Coronary artery (tissue), 2 donors: ENCODE measurements at regions not wholly inside any gene's neighbourhood (a gene's known extent, or its start where the extent isn't known, plus 50 kb on each side); places are given as distances from the start of the nearest gene placed in this dataset.

ENCODE experiments used
- DNase-seq: peaks from one replicate; pipeline ENCODE4 v3.0.0-alpha.2; 2017; ENCODE audit warnings: low spot score
- H3K27ac ChIP-seq, 2 donors: fragments of 200-600 bp; sonication (generic); one replicate each; pipeline ENCODE4 v1.5.1; 2016 to 2019
- H3K4me3 ChIP-seq: fragments of 200-600 bp; sonication (generic); 2 replicates; pipeline ENCODE4 v1.5.1; 2016; ENCODE audit warnings: mild to moderate bottlenecking, moderate library complexity
- TF ChIP-seq, protein P1 (sequence below): fragments of 200-600 bp; sonication (generic); IDR thresholded peaks from one replicate; pipeline ENCODE4 v1.5.1; 2019; ENCODE audit warnings: antibody characterized with exemption

DNA sequence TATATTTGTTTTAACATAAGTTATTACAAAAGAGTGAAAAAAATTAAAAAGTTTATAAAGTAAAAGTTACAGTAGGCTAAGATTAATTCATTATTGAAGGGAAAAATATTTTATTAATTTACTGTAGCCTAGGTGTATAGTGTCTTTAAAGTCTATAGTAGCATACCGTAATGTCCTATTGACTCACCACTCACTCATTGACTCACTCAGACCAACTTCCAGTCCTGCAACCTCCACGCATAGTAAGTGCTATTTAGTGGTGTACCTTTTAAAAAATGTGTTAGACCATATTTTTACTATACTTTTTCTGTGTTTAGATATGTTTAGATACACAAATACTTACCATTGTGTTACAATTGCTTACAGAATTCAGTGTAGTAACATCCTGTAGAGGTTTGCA, 841.1 kb downstream of the CENPC start:
- no peak overlapping the region for H3K4me3 ChIP-seq
- H3K27ac ChIP-seq = no peak overlapping the region
- TF ChIP-seq, protein P1, sequence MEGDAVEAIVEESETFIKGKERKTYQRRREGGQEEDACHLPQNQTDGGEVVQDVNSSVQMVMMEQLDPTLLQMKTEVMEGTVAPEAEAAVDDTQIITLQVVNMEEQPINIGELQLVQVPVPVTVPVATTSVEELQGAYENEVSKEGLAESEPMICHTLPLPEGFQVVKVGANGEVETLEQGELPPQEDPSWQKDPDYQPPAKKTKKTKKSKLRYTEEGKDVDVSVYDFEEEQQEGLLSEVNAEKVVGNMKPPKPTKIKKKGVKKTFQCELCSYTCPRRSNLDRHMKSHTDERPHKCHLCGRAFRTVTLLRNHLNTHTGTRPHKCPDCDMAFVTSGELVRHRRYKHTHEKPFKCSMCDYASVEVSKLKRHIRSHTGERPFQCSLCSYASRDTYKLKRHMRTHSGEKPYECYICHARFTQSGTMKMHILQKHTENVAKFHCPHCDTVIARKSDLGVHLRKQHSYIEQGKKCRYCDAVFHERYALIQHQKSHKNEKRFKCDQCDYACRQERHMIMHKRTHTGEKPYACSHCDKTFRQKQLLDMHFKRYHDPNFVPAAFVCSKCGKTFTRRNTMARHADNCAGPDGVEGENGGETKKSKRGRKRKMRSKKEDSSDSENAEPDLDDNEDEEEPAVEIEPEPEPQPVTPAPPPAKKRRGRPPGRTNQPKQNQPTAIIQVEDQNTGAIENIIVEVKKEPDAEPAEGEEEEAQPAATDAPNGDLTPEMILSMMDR = no peak
- DNase-seq = no peak

DNA sequence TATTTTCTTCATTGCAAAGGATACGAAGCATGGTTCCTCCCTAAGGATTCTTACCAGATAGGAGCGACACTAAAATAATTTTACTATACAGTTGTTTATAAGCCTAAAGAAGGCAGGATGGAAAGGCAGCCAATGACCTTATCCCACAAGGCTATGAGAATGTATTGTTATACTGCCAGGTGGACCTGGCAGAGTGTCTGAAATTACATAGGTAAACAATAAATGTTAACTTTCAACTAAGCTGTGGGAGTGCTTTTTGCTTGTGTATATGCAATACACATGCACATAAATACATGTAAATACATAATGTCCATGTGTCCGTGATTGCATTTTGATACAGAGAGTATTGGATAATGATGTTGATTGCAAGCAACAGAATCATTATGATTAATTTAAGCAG, 850.6 kb downstream of the CENPC start:
- H3K4me3 ChIP-seq = no peak overlapping the region
- no peak overlapping the region for H3K27ac ChIP-seq
- TF ChIP-seq, protein P1 = no peak
- no peak for DNase-seq

DNA sequence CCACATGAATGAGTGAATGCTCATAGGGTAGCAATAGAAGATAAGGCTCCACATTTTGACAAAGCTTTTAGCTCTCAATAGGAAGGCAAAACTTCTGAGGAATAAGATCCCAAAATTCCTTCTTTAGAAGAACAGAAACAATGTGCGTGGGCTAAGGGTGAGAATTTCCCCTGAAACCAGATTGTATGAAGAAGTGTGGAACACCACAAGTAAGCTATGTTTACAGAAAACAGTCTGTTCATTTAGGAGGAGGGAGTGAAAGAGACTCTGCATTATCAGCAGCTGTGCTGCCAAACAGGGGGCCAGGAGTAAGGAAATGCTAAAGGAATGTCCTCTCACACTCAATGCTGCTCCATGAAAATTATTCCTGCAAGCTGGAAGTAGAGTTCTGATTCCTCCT, 851.6 kb downstream of the CENPC start:
- H3K27ac ChIP-seq = no peak overlapping the region
- TF ChIP-seq, protein P1 = no peak
- H3K4me3 ChIP-seq = no peak overlapping the region
- DNase-seq = no peak

DNA sequence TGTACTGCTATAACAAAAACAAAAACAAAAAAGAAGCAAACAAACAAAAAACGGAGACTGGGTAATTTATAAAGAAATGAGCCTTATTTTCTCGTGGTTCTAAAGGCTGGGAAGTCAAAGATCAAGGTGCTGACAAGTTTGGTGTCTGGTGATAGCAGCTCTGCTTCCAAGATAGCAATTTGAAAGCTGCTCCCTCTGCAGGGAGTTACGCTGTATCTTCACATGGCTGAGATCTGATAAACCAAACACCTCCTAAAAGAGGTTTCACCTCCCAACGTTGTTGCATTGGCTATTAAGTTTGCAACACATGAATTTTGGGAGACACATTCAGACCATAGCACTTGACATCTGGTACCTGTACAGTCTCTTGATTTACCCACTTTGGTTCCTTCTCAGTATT, 854.2 kb downstream of the CENPC start:
- DNase-seq = no peak
- Histone ChIP-seq H3K4me3 (no peak overlapping the region), H3K27ac (no peak overlapping the region)
- TF ChIP-seq, protein P1 = no peak

DNA sequence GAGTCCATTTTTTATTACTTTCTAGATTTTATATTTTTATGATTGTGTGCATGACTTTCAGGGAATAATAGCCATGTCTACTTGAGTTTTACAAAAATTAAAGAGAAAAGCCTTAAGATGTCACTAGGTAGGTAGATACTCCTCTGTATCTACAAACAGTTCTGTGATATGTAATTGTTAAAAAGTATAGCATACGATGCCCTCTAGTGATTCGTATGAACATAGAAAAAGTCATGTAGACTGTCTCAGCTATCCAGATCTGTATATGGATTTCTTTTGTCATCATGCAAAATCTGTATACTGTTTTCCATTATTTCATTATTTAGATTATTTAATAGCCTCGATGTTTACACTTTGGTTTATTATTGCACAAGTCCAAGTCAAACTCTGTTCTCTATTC, 856.6 kb downstream of the CENPC start:
- TF ChIP-seq, protein P1 = no peak
- DNase-seq = no peak

DNA sequence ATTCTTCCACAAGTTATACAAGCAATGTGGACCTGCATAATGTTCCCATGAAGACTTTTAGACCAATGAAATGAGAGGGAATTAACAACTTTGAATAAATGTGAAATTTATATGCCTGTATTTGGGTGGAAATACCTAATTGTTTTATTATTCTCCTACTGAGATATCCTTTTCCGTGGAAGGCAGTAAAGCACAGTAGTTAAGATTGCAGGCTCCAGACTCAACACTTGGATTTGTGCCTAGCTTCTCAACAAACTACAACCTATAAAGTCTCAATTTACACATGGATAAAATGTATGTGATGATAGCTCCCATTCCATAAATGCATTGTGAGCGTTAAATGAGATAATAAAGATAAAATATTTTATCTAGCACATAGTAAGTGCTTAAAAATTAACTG, 857.8 kb downstream of the CENPC start:
- TF ChIP-seq, protein P1 = no peak
- DNase-seq = no peak
- Histone ChIP-seq H3K4me3 (no peak overlapping the region), H3K27ac (no peak overlapping the region)

More for the DNA sequence above, 856.6 kb downstream of the CENPC start:
- H3K4me3 ChIP-seq = no peak overlapping the region
- no peak overlapping the region for H3K27ac ChIP-seq

DNA sequence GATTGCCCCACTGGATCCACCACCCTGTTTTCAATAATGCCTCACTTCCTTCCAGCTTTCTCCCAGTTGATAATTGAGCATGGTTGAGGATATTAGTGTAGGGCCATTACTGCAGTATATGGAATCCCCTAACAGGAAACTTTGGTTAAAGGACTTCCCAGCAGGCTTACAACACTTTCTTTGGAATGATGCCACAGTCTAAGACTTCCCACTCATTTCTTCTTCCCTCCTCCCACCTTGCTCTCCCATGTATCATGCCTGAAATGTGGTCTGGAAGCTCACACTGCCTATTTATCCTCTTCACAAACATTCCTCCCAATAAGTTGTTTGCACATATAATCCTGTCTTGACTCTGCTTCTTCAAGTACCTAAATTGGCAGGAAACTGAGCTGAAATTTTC, 863.3 kb downstream of the CENPC start:
- no peak overlapping the region for H3K4me3 ChIP-seq
- H3K27ac ChIP-seq = no peak overlapping the region
- no peak for DNase-seq
- TF ChIP-seq, protein P1 = no peak
